ENCODE measurements at regions not wholly inside any gene's neighbourhood (a gene's known extent, or its start where the extent isn't known, plus 50 kb on each side); places are given as distances from the start of the nearest gene placed in this dataset.

GRCh38 chrX:116749943-116750342, 287.2 kb upstream of the CT83 start:
- TF ChIP-seq EZH2 (IDR thresholded peaks at IDR 0.05; ENCODE audit: low read depth): no peak
- TF ChIP-seq CTCF (conservative IDR thresholded peaks at IDR 0.05): no peak
